ENCODE measurements at regions not wholly inside any gene's neighbourhood (a gene's known extent, or its start where the extent isn't known, plus 50 kb on each side); places are given as distances from the start of the nearest gene placed in this dataset.

DNA sequence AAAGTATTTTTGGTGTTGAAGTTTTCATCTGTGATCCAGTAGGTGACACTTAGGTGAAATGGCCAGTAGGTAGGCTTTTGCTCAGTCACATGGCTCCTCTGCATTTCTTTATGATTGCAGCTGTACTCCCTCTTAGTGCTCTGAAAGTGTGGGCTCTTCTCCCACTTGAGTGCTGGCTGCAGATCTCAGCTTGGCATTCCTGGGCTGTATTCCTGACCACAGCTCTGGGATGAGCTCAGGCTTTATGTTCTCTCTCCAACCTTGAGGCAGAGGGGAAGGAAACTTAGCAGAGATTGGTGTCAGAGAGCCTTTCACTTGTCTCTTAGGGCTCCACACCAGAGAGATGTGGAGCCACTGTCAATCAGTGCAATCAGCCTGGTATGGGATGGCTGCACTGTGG, 254.3 kb downstream of the NDFIP2 start:
- TF ChIP-seq, protein P1, sequence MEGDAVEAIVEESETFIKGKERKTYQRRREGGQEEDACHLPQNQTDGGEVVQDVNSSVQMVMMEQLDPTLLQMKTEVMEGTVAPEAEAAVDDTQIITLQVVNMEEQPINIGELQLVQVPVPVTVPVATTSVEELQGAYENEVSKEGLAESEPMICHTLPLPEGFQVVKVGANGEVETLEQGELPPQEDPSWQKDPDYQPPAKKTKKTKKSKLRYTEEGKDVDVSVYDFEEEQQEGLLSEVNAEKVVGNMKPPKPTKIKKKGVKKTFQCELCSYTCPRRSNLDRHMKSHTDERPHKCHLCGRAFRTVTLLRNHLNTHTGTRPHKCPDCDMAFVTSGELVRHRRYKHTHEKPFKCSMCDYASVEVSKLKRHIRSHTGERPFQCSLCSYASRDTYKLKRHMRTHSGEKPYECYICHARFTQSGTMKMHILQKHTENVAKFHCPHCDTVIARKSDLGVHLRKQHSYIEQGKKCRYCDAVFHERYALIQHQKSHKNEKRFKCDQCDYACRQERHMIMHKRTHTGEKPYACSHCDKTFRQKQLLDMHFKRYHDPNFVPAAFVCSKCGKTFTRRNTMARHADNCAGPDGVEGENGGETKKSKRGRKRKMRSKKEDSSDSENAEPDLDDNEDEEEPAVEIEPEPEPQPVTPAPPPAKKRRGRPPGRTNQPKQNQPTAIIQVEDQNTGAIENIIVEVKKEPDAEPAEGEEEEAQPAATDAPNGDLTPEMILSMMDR (IDR thresholded peaks at IDR 0.05 in 8 of 11, conservative IDR thresholded peaks at IDR 0.05 in 3 of 11): no peak
- TF ChIP-seq POLR2AphosphoS5 (IDR thresholded peaks at IDR 0.05) (no peak), POLR2A (IDR thresholded peaks at IDR 0.05) (no peak)

Data from spleen (tissue), 7 donors.